H9 (cell line): ENCODE measurements at regions not wholly inside any gene's neighbourhood (a gene's known extent, or its start where the extent isn't known, plus 50 kb on each side); places are given as distances from the start of the nearest gene placed in this dataset.

Experiments used
- DNase-seq: peaks from one replicate; pipeline ENCODE4 v3.0.0-alpha.2; 2017
- H2AFZ ChIP-seq: one replicate; pipeline ENCODE4 v1.6.1; 2013; ENCODE audit warnings: mild to moderate bottlenecking, low read length, control low read depth, moderate library complexity
- H2AK5ac ChIP-seq: 2 replicates; pipeline ENCODE4 v1.6.1; 2013; ENCODE audit warnings: low read length, control low read depth, mixed read lengths; ENCODE audit not compliant: insufficient read length
- H2BK120ac ChIP-seq: one replicate; pipeline ENCODE4 v1.6.1; 2013; ENCODE audit warnings: low read depth, mild to moderate bottlenecking, low read length, control low read depth, inconsistent platforms; ENCODE audit not compliant: poor library complexity, severe bottlenecking
- H2BK12ac ChIP-seq: 2 replicates; pipeline ENCODE4 v1.6.1; 2013; ENCODE audit warnings: low read length, control low read depth, mixed read lengths, low read depth; ENCODE audit not compliant: insufficient read length
- H2BK15ac ChIP-seq: 2 replicates; pipeline ENCODE4 v1.6.1; 2013; ENCODE audit warnings: low read depth, low read length, control low read depth
- H2BK20ac ChIP-seq: one replicate; pipeline ENCODE4 v1.6.1; 2013; ENCODE audit warnings: low read depth, mild to moderate bottlenecking, low read length, control low read depth, inconsistent platforms; ENCODE audit not compliant: poor library complexity, severe bottlenecking
- H2BK5ac ChIP-seq: 2 replicates; pipeline ENCODE4 v1.6.1; 2013; ENCODE audit warnings: low read length, control low read depth, mixed read lengths; ENCODE audit not compliant: insufficient read length
- H3K14ac ChIP-seq: 2 replicates; pipeline ENCODE4 v1.6.1; 2013; ENCODE audit warnings: low read length, control low read depth; ENCODE audit not compliant: insufficient read depth
- H3K18ac ChIP-seq: 2 replicates; pipeline ENCODE4 v1.6.1; 2013; ENCODE audit warnings: low read depth, mild to moderate bottlenecking, mixed read lengths, low read length, control low read depth; ENCODE audit not compliant: insufficient read length
- H3K23ac ChIP-seq: 2 replicates; pipeline ENCODE4 v1.6.1; 2013; ENCODE audit warnings: low read length, control low read depth, mixed read lengths, low read depth; ENCODE audit not compliant: insufficient read length
- H3K23me2 ChIP-seq: 2 replicates; pipeline ENCODE4 v1.6.1; 2013; ENCODE audit warnings: low read depth, mild to moderate bottlenecking, mixed read lengths, low read length, control low read depth; ENCODE audit not compliant: insufficient read length, poor library complexity, severe bottlenecking
- H3K27ac ChIP-seq: 2 replicates; pipeline ENCODE4 v1.5.1; 2013; ENCODE audit warnings: low read length, control low read depth, mixed read lengths, low read depth; ENCODE audit not compliant: insufficient read length
- H3K27me3 ChIP-seq: 2 replicates; pipeline ENCODE4 v1.6.1; 2013; ENCODE audit warnings: low read length, control low read depth, inconsistent platforms; ENCODE audit not compliant: insufficient read depth
- H3K4ac ChIP-seq: 2 replicates; pipeline ENCODE4 v1.6.1; 2013; ENCODE audit warnings: low read depth, mild to moderate bottlenecking, control low read depth, inconsistent platforms, low read length, moderate library complexity
- H3K4me1 ChIP-seq: 2 replicates; pipeline ENCODE4 v1.6.1; 2013; ENCODE audit warnings: low read length, control low read depth, inconsistent platforms; ENCODE audit not compliant: insufficient read depth
- H3K4me2 ChIP-seq: 2 replicates; pipeline ENCODE4 v1.6.1; 2013; ENCODE audit warnings: low read length, control low read depth, mixed read lengths; ENCODE audit not compliant: insufficient read length, insufficient read depth
- H3K56ac ChIP-seq: 2 replicates; pipeline ENCODE4 v1.6.1; 2013; ENCODE audit warnings: low read depth, mild to moderate bottlenecking, mixed read lengths, low read length, control low read depth; ENCODE audit not compliant: insufficient read length
- H3K79me1 ChIP-seq: 2 replicates; pipeline ENCODE4 v1.6.1; 2013; ENCODE audit warnings: low read depth, mild to moderate bottlenecking, moderate library complexity, low read length, control low read depth, inconsistent platforms; ENCODE audit not compliant: insufficient read depth, poor library complexity, severe bottlenecking
- H3K79me2 ChIP-seq: 2 replicates; pipeline ENCODE4 v1.6.1; 2013; ENCODE audit warnings: low read length, control low read depth, inconsistent platforms; ENCODE audit not compliant: insufficient read depth
- H3K9ac ChIP-seq: 2 replicates; pipeline ENCODE4 v1.6.1; 2013; ENCODE audit warnings: low read length, control low read depth, mixed read lengths; ENCODE audit not compliant: insufficient read length; ENCODE audit errors: extremely low read depth
- H3K9me3 ChIP-seq: one replicate; pipeline ENCODE4 v1.6.1; 2013; ENCODE audit warnings: low read depth, low read length, inconsistent platforms; ENCODE audit not compliant: control insufficient read depth
- H3T11ph ChIP-seq: one replicate; pipeline ENCODE4 v1.6.1; 2013; ENCODE audit warnings: mild to moderate bottlenecking, low read length, control low read depth, inconsistent platforms
- H4K20me1 ChIP-seq: one replicate; pipeline ENCODE4 v1.6.1; 2013; ENCODE audit not compliant: control insufficient read depth, insufficient read length, insufficient read depth
- H4K5ac ChIP-seq: 2 replicates; pipeline ENCODE4 v1.6.1; 2013; ENCODE audit warnings: low read depth, mild to moderate bottlenecking, mixed read lengths, low read length, control low read depth; ENCODE audit not compliant: insufficient read length
- H4K8ac ChIP-seq: replicated peaks from 2 replicates; pipeline ENCODE4 v1.6.1; 2013; ENCODE audit warnings: low read length, control low read depth, mixed read lengths, low read depth; ENCODE audit not compliant: insufficient read length
- H4K91ac ChIP-seq: 2 replicates; pipeline ENCODE4 v1.6.1; 2013; ENCODE audit warnings: low read depth, mild to moderate bottlenecking, moderate library complexity, mixed read lengths, low read length, control low read depth; ENCODE audit not compliant: insufficient read length
- H3K27ac Mint-ChIP-seq, 3 experiments: 2 replicates in 2 of 3; 3 replicates in 1 of 3; pipeline ENCODE4 v1.8.0; 2020 to 2021; ENCODE audit warnings: mixed read lengths in 3 of 3, mild to moderate bottlenecking in 1 of 3, moderate library complexity in 1 of 3
- H3K27me3 Mint-ChIP-seq: 2 replicates; pipeline ENCODE4 v1.8.0; 2021; ENCODE audit warnings: low read depth, mild to moderate bottlenecking, moderate library complexity, mixed read lengths
- H3K36me3 Mint-ChIP-seq, 3 experiments: 2 replicates in 2 of 3; 3 replicates in 1 of 3; pipeline ENCODE4 v1.8.0; 2020 to 2021; ENCODE audit warnings: low read depth in 3 of 3, mixed read lengths in 3 of 3; ENCODE audit not compliant: insufficient read depth in 1 of 3
- H3K4me1 Mint-ChIP-seq, 2 experiments: 2 replicates each; pipeline ENCODE4 v1.8.0; 2020; ENCODE audit warnings: mixed read lengths in 2 of 2
- H3K4me3 Mint-ChIP-seq, 2 experiments: 2 replicates in 1 of 2; 3 replicates in 1 of 2; pipeline ENCODE4 v1.8.0; 2020 to 2021; ENCODE audit warnings: mild to moderate bottlenecking in 2 of 2, mixed read lengths in 2 of 2, moderate library complexity in 1 of 2
- H3K9me3 Mint-ChIP-seq, 2 experiments: 2 replicates in 1 of 2; 3 replicates in 1 of 2; pipeline ENCODE4 v1.8.0; 2020; ENCODE audit warnings: mild to moderate bottlenecking in 2 of 2, mixed read lengths in 2 of 2, moderate library complexity in 1 of 2
- CTCF ChIP-seq: fragments of 200-600 bp; sonication (generic); conservative IDR thresholded peaks from 3 replicates; pipeline ENCODE4 v1.8.0; 2021; ENCODE audit warnings: antibody characterized with exemption, mild to moderate bottlenecking
- WGBS: extraction: QIAGEN DNeasy Blood & Tissue Kit; methylation state at CpG from one replicate; pipeline ENCODE4 v1.1.7; 2013; ENCODE audit warnings: missing lambda C conversion rate, low lambda C conversion rate, mixed read lengths; ENCODE audit not compliant: insufficient read length; ENCODE audit errors: extremely low coverage; 5-methylcytosine and 5-hydroxymethylcytosine counted together

GRCh38 chr3:153673853-153674252 is 447.3 kb upstream of the ARHGEF26 start:
- Histone ChIP-seq H3K27me3 (no peaks in the 10 kb centered on the region), H2BK5ac (no peak overlapping the region), H2BK120ac (no peak overlapping the region), H2BK20ac (no peak overlapping the region), H3T11ph (no peak overlapping the region), H3K23me2 (no peaks in the 10 kb centered on the region), H3K4me2 (no peak overlapping the region), H2BK12ac (no peak overlapping the region), H3K9me3 (no peaks in the 10 kb centered on the region), H3K27ac (no peak overlapping the region), H3K4ac (no peak overlapping the region), H2AK5ac (no peak overlapping the region), H4K91ac (no peak overlapping the region), H3K4me1 (no peaks in the 10 kb centered on the region), H4K5ac (no peak overlapping the region), H4K20me1 (no peaks in the 10 kb centered on the region), H3K23ac (no peak overlapping the region), H4K8ac (no peak overlapping the region), H3K18ac (no peak overlapping the region), H3K79me2 (no peaks in the 10 kb centered on the region), H2AFZ (no peak overlapping the region), H3K14ac (no peak overlapping the region), H2BK15ac (no peak overlapping the region), H3K79me1 (no peaks in the 10 kb centered on the region), H3K56ac (no peak overlapping the region), H3K9ac (no peak overlapping the region)
- Mint-ChIP-seq H3K4me3 (no peak overlapping the region), H3K27me3 (no peaks in the 10 kb centered on the region), H3K9me3 (no peaks in the 10 kb centered on the region), H3K27ac (no peak overlapping the region), H3K36me3 (no peaks in the 10 kb centered on the region), H3K4me1 (no peaks in the 10 kb centered on the region)
- no CpG with 5 or more reads among the region's 2 CpGs for WGBS
- no peak for TF ChIP-seq CTCF
- no peak for DNase-seq
